OCI-LY1 (cell line): ENCODE measurements at regions not wholly inside any gene's neighbourhood (a gene's known extent, or its start where the extent isn't known, plus 50 kb on each side); places are given as distances from the start of the nearest gene placed in this dataset.
"Not testable (repeated sequence)": the region's sequence is repeated elsewhere in the genome, so short reads cannot be mapped to it uniquely, and the experiment has no call there.

Experiments
- H2AFZ ChIP-seq: fragments of 200-600 bp; sonication (generic), shearing (Covaris generic); 2 replicates; pipeline ENCODE4 v1.6.0; 2014; ENCODE audit warnings: antibody characterized with exemption, mild to moderate bottlenecking, low read length
- H3F3A ChIP-seq: fragments of 200-600 bp; sonication (generic), shearing (Covaris generic); 2 replicates; pipeline ENCODE4 v1.6.0; 2014; ENCODE audit warnings: mild to moderate bottlenecking, antibody characterized with exemption, low read length, moderate library complexity; ENCODE audit not compliant: insufficient read depth
- H3K27ac ChIP-seq: fragments of 200-600 bp; sonication (generic); 2 replicates; pipeline ENCODE4 v1.5.1; 2014; ENCODE audit warnings: low read length, mixed run types, mild to moderate bottlenecking, low read depth; ENCODE audit not compliant: poor library complexity, severe bottlenecking
- H3K27me3 ChIP-seq: fragments of 200-600 bp; sonication (generic); 2 replicates; pipeline ENCODE4 v1.6.0; 2014; ENCODE audit warnings: antibody characterized with exemption, mild to moderate bottlenecking, low read length, moderate library complexity; ENCODE audit not compliant: insufficient read depth
- H3K36me3 ChIP-seq: fragments of 200-600 bp; sonication (generic); 2 replicates; pipeline ENCODE4 v1.6.1; 2014; ENCODE audit warnings: mild to moderate bottlenecking, antibody characterized with exemption, low read length, moderate library complexity, mixed read lengths; ENCODE audit not compliant: insufficient read depth
- H3K4me1 ChIP-seq: fragments of 200-600 bp; sonication (generic); 2 replicates; pipeline ENCODE4 v1.5.1; 2014; ENCODE audit warnings: mild to moderate bottlenecking, low read length, moderate library complexity; ENCODE audit not compliant: insufficient read depth, severe bottlenecking
- H3K4me2 ChIP-seq: fragments of 200-600 bp; sonication (generic), shearing (Covaris generic); 2 replicates; pipeline ENCODE4 v1.6.1; 2014; ENCODE audit warnings: low read length
- H3K4me3 ChIP-seq: fragments of 200-600 bp; sonication (generic); 2 replicates; pipeline ENCODE4 v1.5.1; 2014; ENCODE audit warnings: low read length, low read depth, mild to moderate bottlenecking, mixed read lengths; ENCODE audit not compliant: poor library complexity, severe bottlenecking
- H3K79me2 ChIP-seq: fragments of 200-600 bp; shearing (Covaris generic); 2 replicates; pipeline ENCODE4 v1.6.1; 2016; ENCODE audit warnings: mixed run types, low read length, mixed read lengths; ENCODE audit not compliant: insufficient read depth
- H3K9ac ChIP-seq: fragments of 200-600 bp; sonication (generic), shearing (Covaris generic); 2 replicates; pipeline ENCODE4 v1.6.1; 2014; ENCODE audit warnings: mild to moderate bottlenecking, low read length, mixed read lengths
- H3K9me2 ChIP-seq: fragments of 200-600 bp; sonication (generic), shearing (Covaris generic); 2 replicates; pipeline ENCODE4 v1.6.1; 2014; ENCODE audit warnings: low read depth, mild to moderate bottlenecking, low read length, mixed read lengths
- H3K9me3 ChIP-seq: fragments of 200-600 bp; shearing (Covaris generic); 2 replicates; pipeline ENCODE4 v1.6.1; 2014; ENCODE audit warnings: low read length, mixed read lengths
- H4K20me1 ChIP-seq: fragments of 200-600 bp; sonication (generic), shearing (Covaris generic); 2 replicates; pipeline ENCODE4 v1.6.0; 2016; ENCODE audit warnings: mild to moderate bottlenecking, low read length; ENCODE audit not compliant: insufficient read depth
- CTCF ChIP-seq: fragments of 200-600 bp; sonication (generic), shearing (Covaris generic); IDR thresholded peaks from 2 replicates; pipeline ENCODE4 v1.5.1; 2017; ENCODE audit warnings: mild to moderate bottlenecking, antibody characterized with exemption, low read length, moderate library complexity, mixed read lengths
- EZH2 ChIP-seq: fragments of 200-600 bp; sonication (generic), shearing (Covaris generic); IDR thresholded peaks from 2 replicates; pipeline ENCODE4 v1.8.0; 2017; ENCODE audit warnings: borderline replicate concordance, mixed run types, mild to moderate bottlenecking, antibody characterized with exemption, low read length, moderate library complexity, mixed read lengths

- Histone ChIP-seq H3K9me3 (no peaks in the 10 kb centered on the region), H3K36me3 (no peaks in the 10 kb centered on the region), H3F3A (no peaks in the 10 kb centered on the region), H4K20me1 (no peaks in the 10 kb centered on the region), H3K4me1 (no peaks in the 10 kb centered on the region), H2AFZ (no peak overlapping the region), H3K4me3 (no peak overlapping the region), H3K79me2 (no peaks in the 10 kb centered on the region), H3K27me3 (peaks cover 6% of the 10 kb centered on the region; the same call in 1 of the 2 replicates), H3K4me2 (no peak overlapping the region), H3K9me2 (no peaks in the 10 kb centered on the region), H3K9ac (no peak overlapping the region), H3K27ac (no peak overlapping the region)
- no peak for TF ChIP-seq CTCF
- no peak for TF ChIP-seq EZH2
Measured at GRCh38 chr10:124321433-124322089, 97.2 kb downstream of the OAT start.

GRCh38 chr10:124320778-124321432, 97.8 kb downstream of the OAT start:
- no peak overlapping the region for H2AFZ ChIP-seq
- H4K20me1 ChIP-seq = no peaks in the 10 kb centered on the region
- H3K4me3 ChIP-seq = no peak overlapping the region
- no peaks in the 10 kb centered on the region for H3F3A ChIP-seq
- no peaks in the 10 kb centered on the region for H3K9me2 ChIP-seq
- H3K9ac ChIP-seq = no peak overlapping the region
- H3K36me3 ChIP-seq = no peaks in the 10 kb centered on the region
- TF ChIP-seq CTCF (no peak), EZH2 (no peak)
- H3K4me1 ChIP-seq = no peaks in the 10 kb centered on the region
- H3K79me2 ChIP-seq = no peaks in the 10 kb centered on the region
- peaks cover 6% of the 10 kb centered on the region; the same call in 1 of the 2 replicates for H3K27me3 ChIP-seq
- no peak overlapping the region for H3K27ac ChIP-seq
- H3K4me2 ChIP-seq = no peak overlapping the region
- no peaks in the 10 kb centered on the region for H3K9me3 ChIP-seq

GRCh38 chr10:124319926-124320391, 98.8 kb downstream of the OAT start:
- Histone ChIP-seq H3K27ac (no peak overlapping the region), H3K27me3 (peaks cover 6% of the 10 kb centered on the region; the same call in 1 of the 2 replicates), H3K4me1 (no peaks in the 10 kb centered on the region)

DNA sequence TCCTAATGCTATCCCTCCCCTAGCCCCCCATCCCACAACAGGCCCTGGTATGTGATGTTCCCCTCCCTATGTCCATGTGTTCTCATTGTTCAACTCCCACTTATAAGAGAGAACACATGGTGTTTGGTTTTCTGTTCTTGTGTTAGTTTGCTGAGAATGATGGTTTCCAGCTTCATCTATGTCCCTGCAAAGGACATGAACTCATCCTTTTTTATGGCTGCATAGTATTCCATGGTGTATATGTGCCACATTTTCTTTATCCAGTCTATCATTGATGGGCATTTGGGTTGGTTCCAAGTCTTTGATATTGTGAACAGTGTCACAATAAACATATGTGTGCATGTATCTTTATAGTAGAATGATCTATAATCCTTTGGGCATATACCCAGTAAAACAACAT, 99.2 kb downstream of the OAT start:
- not testable (repeated sequence) for H3F3A ChIP-seq, H3K27me3 ChIP-seq, H3K9me3 ChIP-seq, H2AFZ ChIP-seq, H3K4me2 ChIP-seq, H4K20me1 ChIP-seq, H3K4me1 ChIP-seq, H3K4me3 ChIP-seq, H3K36me3 ChIP-seq, H3K9ac ChIP-seq, H3K9me2 ChIP-seq, H3K27ac ChIP-seq, H3K79me2 ChIP-seq

More at GRCh38 chr10:124319926-124320391, 98.8 kb downstream of the OAT start:
- Histone ChIP-seq H3K4me2 (no peak overlapping the region), H2AFZ (no peak overlapping the region), H3K9me2 (no peaks in the 10 kb centered on the region), H3K9me3 (no peaks in the 10 kb centered on the region), H3F3A (no peaks in the 10 kb centered on the region), H3K36me3 (no peaks in the 10 kb centered on the region), H3K4me3 (no peak overlapping the region), H4K20me1 (no peaks in the 10 kb centered on the region), H3K9ac (no peak overlapping the region), H3K79me2 (no peaks in the 10 kb centered on the region)
- TF ChIP-seq EZH2 = no peak
